KBM-7 (cell line): ENCODE measurements at regions not wholly inside any gene's neighbourhood (a gene's known extent, or its start where the extent isn't known, plus 50 kb on each side); places are given as distances from the start of the nearest gene placed in this dataset.
"Not testable (repeated sequence)": the region's sequence is repeated elsewhere in the genome, so short reads cannot be mapped to it uniquely, and the experiment has no call there.

Experiments used
- DNase-seq: peaks from one replicate; pipeline ENCODE4 v3.0.0-alpha.2; 2015
- in situ Hi-C: fragments of 300-500 bp; cut with MboI; formaldehyde crosslinking; loops from 2 replicates; pipeline ENCODE4 v1.14.3; 2020; ENCODE audit warnings: low sequenced_read_pairs, low pct_unique_long_range_greater_than_20kb, mixed read lengths

DNA sequence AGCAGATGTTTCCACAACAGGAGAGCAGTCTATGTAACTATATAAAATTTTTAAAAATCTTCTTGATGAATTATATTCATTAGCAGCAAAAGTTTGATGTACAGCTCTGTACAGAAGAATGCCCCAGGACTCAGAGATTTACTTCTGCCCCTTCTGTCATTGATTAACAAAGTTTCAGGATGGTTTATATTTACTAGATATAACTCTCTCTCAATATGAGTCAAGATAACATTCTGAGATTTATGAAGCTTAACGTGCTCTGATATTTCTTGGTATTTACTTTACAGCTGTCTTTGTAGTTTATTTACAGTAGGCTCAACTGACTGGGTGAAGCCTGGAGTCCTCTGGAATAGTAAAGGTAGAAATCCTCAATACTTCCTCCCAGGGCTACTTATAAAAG is 93.6 kb upstream of the HNMT start:
- in situ Hi-C loops, result no loop called here
- DNase-seq, result no peak

- DNase-seq, result no peak
- in situ Hi-C loops, result no loop called here
Measured at GRCh38 chr2:137872577-137872976, 91.7 kb upstream of the HNMT start.

- in situ Hi-C loops, result no loop called here
- no peak for DNase-seq
Measured at GRCh38 chr2:137873536-137874244, 90.6 kb upstream of the HNMT start.

DNA sequence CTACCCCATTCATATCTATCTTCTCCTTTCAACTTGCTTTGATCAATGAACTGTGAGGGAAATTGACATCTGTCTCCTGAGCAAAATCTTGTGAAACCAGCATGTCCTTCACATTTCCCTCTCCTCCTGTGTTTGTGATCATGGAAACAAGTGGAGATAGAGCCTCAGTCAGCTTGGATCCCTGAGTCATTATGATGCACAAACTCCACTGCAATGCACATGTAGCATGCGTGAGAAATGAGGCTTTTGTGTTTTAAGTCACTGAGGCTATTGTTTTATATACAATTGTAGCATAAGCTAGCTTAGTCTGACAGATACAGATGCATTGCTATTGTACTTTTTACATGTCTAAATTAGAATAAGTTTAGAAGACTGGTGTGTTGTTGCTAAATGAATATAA is 85.2 kb upstream of the HNMT start:
- in situ Hi-C loops, result no loop called here
- no peak for DNase-seq

- in situ Hi-C loops, result no loop called here
- DNase-seq, result no peak
Measured at GRCh38 chr2:137881711-137882110, 82.6 kb upstream of the HNMT start.

- no peak for DNase-seq
- in situ Hi-C loops, result no loop called here
Measured at GRCh38 chr2:137886083-137886831, 78.0 kb upstream of the HNMT start.

GRCh38 chr2:137888845-137889244 is 75.4 kb upstream of the HNMT start:
- DNase-seq, result peak; percentile 33
- in situ Hi-C loops, result no loop called here

DNA sequence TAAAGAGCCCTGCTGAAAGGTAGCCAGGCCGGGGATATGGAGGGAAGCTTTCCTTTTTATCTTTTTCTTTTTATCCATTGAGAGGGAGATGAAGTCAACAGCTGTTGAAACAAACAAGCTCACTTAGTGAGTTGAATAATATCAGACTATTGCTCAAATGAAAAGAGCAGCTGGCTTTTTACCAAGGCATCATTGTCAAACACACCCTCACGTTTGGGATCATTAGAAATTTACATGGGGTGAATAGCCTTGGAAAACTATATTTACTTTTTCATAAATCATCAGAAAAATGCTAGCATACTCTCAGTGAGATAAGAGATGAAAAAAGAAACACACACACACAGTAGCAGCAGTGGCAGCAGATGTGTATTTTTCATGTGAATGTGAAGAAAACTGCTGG is 71.5 kb upstream of the HNMT start:
- no peak for DNase-seq
- in situ Hi-C loops, result no loop called here

- in situ Hi-C loops, result no loop called here
- no peak for DNase-seq
Measured at GRCh38 chr2:137893145-137893544, 71.1 kb upstream of the HNMT start.

- DNase-seq, result no peak
- in situ Hi-C loops, result no loop called here
Measured at GRCh38 chr2:137896467-137896866, 67.8 kb upstream of the HNMT start.

DNA sequence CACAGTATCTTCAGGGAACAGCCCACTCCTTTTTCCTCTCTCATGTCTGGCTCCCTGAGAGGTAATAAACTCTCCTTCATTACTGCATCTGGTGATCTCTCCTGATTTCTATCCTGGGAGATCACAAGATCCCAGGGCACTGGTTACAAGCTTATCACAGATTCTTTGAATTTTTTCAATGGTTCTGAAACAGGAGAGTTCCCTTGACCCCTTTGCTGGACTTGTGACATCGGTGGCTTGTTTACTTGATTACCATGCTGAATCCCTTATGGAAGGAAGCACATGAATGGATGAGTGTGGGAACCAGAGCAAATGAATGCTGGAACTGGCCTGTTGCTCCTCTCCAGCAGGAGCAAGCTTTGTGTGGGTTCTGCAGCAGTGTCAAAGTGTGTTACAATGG is 67.2 kb upstream of the HNMT start:
- no peak for DNase-seq
- in situ Hi-C loops, result no loop called here

GRCh38 chr2:137900421-137901141 is 63.7 kb upstream of the HNMT start:
- in situ Hi-C loops, result loop anchor here (25.0 kb wide), 1 partner anchor 912 kb away; no protein-coding TSS in a partner anchor
- no peak for DNase-seq

GRCh38 chr2:137910641-137911040 is 53.6 kb upstream of the HNMT start:
- in situ Hi-C loops, result loop anchor here (25.0 kb wide), 1 partner anchor 902 kb away; no protein-coding TSS in a partner anchor
- peak; percentile 29 for DNase-seq

DNA sequence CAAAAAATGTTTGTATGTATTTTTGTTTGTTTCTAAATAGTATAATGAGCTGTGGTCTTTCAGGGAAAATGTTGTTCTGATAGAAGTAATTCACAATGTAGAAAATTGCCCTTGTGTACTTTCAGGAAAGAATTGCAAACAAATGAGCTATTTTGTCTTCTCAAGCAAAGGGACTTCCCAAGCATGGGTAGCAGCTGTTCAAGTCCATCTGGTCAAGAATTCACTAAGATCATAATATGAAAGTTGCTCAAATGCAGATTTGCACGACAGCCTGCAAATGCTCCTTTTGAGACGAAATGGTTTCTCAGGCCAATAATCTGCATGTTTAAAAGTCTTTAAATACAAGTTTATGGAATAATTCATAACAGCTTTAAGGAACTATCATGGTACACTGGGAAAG is 51.9 kb upstream of the HNMT start:
- DNase-seq, result no peak
- in situ Hi-C loops, result loop anchor here (25.0 kb wide), 1 partner anchor 900 kb away; no protein-coding TSS in a partner anchor

GRCh38 chr2:137913169-137913568 is 51.1 kb upstream of the HNMT start:
- no peak for DNase-seq
- in situ Hi-C loops, result loop anchor here (25.0 kb wide), 1 partner anchor 899 kb away; no protein-coding TSS in a partner anchor

GRCh38 chr2:137913648-137914047 is 50.6 kb upstream of the HNMT start:
- in situ Hi-C loops, result loop anchor here (25.0 kb wide), 1 partner anchor 899 kb away; no protein-coding TSS in a partner anchor
- not testable (repeated sequence) for DNase-seq
